ENCODE measurements at regions not wholly inside any gene's neighbourhood (a gene's known extent, or its start where the extent isn't known, plus 50 kb on each side); places are given as distances from the start of the nearest gene placed in this dataset.
A peak's percentile ranks its signal among the peaks of the same experiment; 100 is the strongest.

- TF ChIP-seq POLR2A (IDR thresholded peaks at IDR 0.05; ENCODE audit: low read length) (no peak), GATA1 (IDR thresholded peaks at IDR 0.05; ENCODE audit: low read depth, low read length) (no peak)
- no peak for DNase-seq
These were observed 231.2 kb downstream of the ATP23 start for GRCh38 chr12:58172433-58173073.

GRCh38 chr12:58174316-58174715, 232.9 kb downstream of the ATP23 start:
- TF ChIP-seq POLR2A (IDR thresholded peaks at IDR 0.05; ENCODE audit: low read length) (no peak), GATA1 (IDR thresholded peaks at IDR 0.05; ENCODE audit: low read depth, low read length) (no peak)
- no peak for DNase-seq

GRCh38 chr12:58176296-58176869, 235.0 kb downstream of the ATP23 start:
- peak; percentile 3 to 24 for DNase-seq
- TF ChIP-seq GATA1 (IDR thresholded peaks at IDR 0.05; ENCODE audit: low read depth, low read length) (no peak), POLR2A (IDR thresholded peaks at IDR 0.05; ENCODE audit: low read length) (no peak)

- TF ChIP-seq POLR2A (IDR thresholded peaks at IDR 0.05; ENCODE audit: low read length): no peak
- no peak for TF ChIP-seq GATA1 (IDR thresholded peaks at IDR 0.05; ENCODE audit: low read depth, low read length)
These were observed 236.0 kb downstream of the ATP23 start for GRCh38 chr12:58177366-58177765.

DNA sequence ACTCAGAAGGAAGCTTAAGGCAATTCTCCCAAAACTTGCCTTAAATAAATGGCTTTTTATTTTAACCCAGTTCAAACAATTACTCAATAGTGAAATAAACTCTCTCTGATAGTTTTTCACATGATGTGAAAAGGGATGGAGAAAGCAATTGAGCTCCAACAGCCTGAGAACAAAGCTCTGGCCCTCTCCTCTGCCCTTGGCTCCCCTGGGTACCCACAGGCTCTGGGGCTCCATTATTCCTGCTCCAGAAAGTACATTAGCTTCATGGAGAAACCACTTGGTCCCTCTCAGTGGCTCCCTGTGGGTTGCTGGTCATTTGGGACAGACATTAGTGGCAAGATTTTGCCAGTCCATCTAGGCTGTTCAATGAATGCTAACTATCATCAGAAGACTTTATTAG, 242.8 kb downstream of the ATP23 start:
- DNase-seq: no peak
- TF ChIP-seq GATA1 (IDR thresholded peaks at IDR 0.05; ENCODE audit: low read depth, low read length): no peak
- no peak for TF ChIP-seq POLR2A (IDR thresholded peaks at IDR 0.05; ENCODE audit: low read length)

More at GRCh38 chr12:58177366-58177765, 236.0 kb downstream of the ATP23 start:
- DNase-seq: no peak

DNA sequence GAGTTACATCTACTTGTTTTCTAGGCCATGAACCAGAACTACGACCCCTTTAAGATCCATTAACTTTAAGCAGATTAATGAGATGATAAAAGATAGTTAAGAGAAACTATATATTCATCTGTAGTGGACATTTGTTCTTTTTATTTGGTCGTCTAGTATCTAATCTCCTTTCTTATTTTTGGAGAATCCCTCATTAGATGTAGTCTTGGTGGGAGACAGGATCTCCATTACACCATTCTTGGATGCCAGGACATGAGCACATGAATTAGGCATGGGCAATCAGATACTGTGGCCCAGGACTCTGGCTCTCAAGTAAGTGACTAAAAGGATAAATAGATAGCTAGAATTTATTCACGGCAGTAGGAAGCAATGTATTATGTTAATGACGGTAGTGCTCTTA, 245.0 kb downstream of the ATP23 start:
- TF ChIP-seq GATA1 (IDR thresholded peaks at IDR 0.05; ENCODE audit: low read depth, low read length): no peak
- no peak for TF ChIP-seq POLR2A (IDR thresholded peaks at IDR 0.05; ENCODE audit: low read length)
- no peak for DNase-seq

DNA sequence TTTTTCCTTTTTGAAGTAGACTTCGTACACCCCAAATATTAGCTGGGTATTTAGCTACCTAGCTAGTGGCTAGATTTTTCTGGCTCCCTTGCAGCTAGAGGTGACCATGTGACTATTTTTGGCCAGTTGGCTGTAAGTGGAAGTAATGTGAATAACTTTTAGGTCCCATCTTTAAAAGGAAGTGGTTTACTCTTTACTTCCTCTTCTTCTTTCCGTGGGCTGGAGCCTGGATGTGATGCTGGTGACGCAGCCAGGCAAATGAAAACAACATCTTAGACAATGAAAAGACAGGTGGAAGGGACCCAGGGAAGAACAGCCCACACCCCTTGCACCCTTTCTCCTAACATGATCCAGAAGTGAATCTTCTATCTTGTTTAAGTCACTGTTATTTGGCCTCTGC, 245.5 kb downstream of the ATP23 start:
- TF ChIP-seq POLR2A (IDR thresholded peaks at IDR 0.05; ENCODE audit: low read length) (no peak), GATA1 (IDR thresholded peaks at IDR 0.05; ENCODE audit: low read depth, low read length) (no peak)

GRCh38 chr12:58189030-58189429, 247.7 kb downstream of the ATP23 start:
- TF ChIP-seq POLR2A (IDR thresholded peaks at IDR 0.05; ENCODE audit: low read length): no peak
- TF ChIP-seq GATA1 (IDR thresholded peaks at IDR 0.05; ENCODE audit: low read depth, low read length): no peak
- DNase-seq: no peak

More for the DNA sequence above, 245.5 kb downstream of the ATP23 start:
- DNase-seq: no peak

GRCh38 chr12:58189893-58190292, 248.5 kb downstream of the ATP23 start:
- TF ChIP-seq POLR2A (IDR thresholded peaks at IDR 0.05; ENCODE audit: low read length) (no peak), GATA1 (IDR thresholded peaks at IDR 0.05; ENCODE audit: low read depth, low read length) (no peak)
- DNase-seq: no peak

DNA sequence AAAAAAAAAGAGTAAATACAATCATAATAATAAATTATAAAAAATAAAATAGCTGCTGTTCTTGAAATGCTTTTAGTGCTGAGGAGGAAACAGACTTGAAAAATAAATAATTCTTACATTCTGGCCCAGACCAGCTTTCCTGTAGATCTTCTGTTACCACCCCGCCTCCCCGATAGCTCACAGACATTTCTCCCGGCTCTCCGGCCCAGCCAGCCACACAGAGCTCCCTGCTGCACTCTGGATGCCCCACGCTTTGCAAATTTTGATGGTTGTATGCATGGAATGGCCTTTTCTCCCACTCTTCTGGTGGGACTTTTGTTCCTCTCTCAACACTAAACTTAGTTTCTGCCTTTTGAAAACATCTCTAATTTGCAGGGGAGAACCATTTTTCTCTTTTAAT, 249.3 kb downstream of the ATP23 start:
- TF ChIP-seq POLR2A (IDR thresholded peaks at IDR 0.05; ENCODE audit: low read length): no peak
- TF ChIP-seq GATA1 (IDR thresholded peaks at IDR 0.05; ENCODE audit: low read depth, low read length): no peak
- DNase-seq: no peak

DNA sequence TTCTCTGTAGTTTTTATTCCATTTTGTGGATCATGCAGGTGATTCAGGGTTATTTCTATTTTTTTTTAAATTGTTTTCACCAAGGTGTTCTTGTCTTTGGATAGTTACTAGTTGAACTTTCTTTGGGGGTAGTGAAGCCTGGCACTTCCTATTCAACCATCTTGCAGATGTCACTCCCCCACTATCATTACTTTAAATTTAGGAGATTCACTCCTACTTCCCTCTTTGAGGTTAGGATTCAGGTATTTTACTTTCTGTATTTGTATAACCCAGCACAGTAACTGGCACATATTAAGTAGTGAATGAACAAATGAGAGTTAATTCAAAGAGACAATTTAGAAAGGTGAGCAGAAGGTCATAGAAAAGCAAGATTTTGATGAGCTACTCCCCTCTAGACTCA, 255.6 kb downstream of the ATP23 start:
- no peak for TF ChIP-seq GATA1 (IDR thresholded peaks at IDR 0.05; ENCODE audit: low read depth, low read length)
- no peak for TF ChIP-seq POLR2A (IDR thresholded peaks at IDR 0.05; ENCODE audit: low read length)
- DNase-seq: no peak

GRCh38 chr12:58202933-58203718, 261.8 kb downstream of the ATP23 start:
- no peak for DNase-seq
- TF ChIP-seq POLR2A (IDR thresholded peaks at IDR 0.05; ENCODE audit: low read length): no peak
- TF ChIP-seq GATA1 (IDR thresholded peaks at IDR 0.05; ENCODE audit: low read depth, low read length): no peak

DNA sequence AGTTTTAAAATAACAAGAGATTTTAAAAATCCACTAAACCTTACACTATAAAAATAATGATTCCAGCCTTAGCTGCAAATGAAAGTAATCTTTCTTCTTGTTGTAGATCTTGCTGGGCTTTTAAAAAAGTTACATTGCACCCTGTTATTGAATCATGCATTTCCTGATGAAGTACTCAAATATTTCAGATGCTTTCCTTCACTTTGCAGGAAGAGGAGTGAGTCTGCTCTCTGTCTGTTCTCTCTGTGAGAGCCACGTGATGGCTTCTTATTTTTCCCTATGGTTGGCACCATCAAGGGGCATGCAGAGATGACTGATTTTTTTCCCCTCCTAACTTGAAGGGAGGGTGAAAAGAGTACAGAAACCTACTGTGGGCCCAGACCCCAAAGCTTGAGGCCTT, 262.7 kb downstream of the ATP23 start:
- TF ChIP-seq POLR2A (IDR thresholded peaks at IDR 0.05; ENCODE audit: low read length) (no peak), GATA1 (IDR thresholded peaks at IDR 0.05; ENCODE audit: low read depth, low read length) (no peak)
- DNase-seq: no peak

DNA sequence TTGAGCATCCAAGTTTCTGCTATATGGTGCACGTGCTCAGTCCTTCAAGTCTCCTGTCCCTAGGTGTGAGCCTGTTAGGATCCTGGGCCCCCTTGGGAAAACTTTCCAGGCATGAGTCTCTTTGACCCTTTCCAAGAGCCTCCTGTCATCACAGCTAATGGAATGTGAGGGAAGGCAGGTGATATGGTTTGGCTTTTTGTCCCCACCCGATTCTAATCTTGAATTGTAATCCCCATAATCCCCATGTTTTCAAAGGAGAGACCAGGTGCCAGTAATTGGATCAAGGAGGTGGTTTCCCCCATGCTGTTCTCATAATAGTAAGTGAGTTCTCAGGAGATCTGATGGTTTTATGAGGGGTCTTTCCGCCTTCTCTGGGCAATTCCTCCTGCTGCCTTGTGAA, 265.5 kb downstream of the ATP23 start:
- DNase-seq: no peak
- TF ChIP-seq GATA1 (IDR thresholded peaks at IDR 0.05; ENCODE audit: low read depth, low read length): no peak
- TF ChIP-seq POLR2A (IDR thresholded peaks at IDR 0.05; ENCODE audit: low read length): no peak

Data from erythroblast (primary cell).